Fibroblast of the aortic adventitia (primary cell): ENCODE measurements at regions not wholly inside any gene's neighbourhood (a gene's known extent, or its start where the extent isn't known, plus 50 kb on each side); places are given as distances from the start of the nearest gene placed in this dataset.

Experiments used
- DNase-seq: peaks from one replicate; pipeline ENCODE4 v3.0.0-alpha.2; 2010; ENCODE audit warnings: low read depth
- H3K4me3 ChIP-seq: 2 replicates; pipeline ENCODE4 v1.5.1; 2011; ENCODE audit warnings: low read depth, mild to moderate bottlenecking, control low read depth, low read length, moderate library complexity
- CTCF ChIP-seq: IDR thresholded peaks from 2 replicates; pipeline ENCODE4 v1.5.1; 2011; ENCODE audit warnings: mild to moderate bottlenecking, low read length, control low read depth, inconsistent platforms; ENCODE audit not compliant: insufficient read depth

DNA sequence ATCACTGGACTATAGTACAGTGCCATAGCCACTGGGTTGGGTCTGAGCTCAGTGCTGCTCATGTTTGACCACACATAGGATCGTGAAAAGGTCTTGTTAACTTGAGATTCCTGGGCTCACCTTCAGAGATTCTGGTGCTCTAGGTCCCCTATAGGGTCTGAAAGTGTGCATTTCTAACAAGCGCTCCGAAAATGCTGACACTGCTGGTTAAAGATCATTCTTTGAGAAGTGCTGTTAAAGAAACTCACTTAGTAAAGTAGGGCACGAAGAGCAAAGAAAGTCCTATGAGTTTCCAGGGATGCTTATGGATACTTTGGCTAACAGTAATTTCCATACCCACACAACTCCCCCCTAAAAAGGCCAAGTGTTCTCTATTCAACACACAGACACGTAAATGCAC lies 108.1 kb upstream of the PAX6 start:
- no peak for TF ChIP-seq CTCF
- no peak overlapping the region for H3K4me3 ChIP-seq

GRCh38 chr11:31915867-31916266 lies 104.7 kb upstream of the PAX6 start:
- no peak overlapping the region for H3K4me3 ChIP-seq
- no peak for DNase-seq
- TF ChIP-seq CTCF, result no peak

More for the DNA sequence above, 108.1 kb upstream of the PAX6 start:
- DNase-seq, result no peak

DNA sequence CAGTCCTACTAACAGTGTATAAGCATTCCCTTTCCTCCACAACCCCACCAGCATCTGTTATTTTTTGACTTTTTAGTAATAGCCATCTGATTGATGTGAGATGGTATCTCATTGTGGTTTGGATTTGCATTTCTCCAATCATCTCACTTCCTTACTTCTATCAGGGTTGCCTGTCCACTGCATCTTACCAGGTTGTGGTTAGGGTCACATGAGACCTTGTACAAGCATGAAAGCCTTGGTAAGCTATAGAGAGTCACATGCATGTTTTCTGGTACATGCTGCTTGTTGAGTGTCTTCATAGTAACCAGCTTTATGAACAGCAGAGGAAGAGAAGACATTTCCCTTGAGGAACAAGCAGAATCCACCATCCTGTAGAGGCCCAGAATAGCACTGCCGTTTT lies 102.9 kb upstream of the PAX6 start:
- H3K4me3 ChIP-seq, result no peak overlapping the region
- no peak for TF ChIP-seq CTCF
- DNase-seq, result no peak

DNA sequence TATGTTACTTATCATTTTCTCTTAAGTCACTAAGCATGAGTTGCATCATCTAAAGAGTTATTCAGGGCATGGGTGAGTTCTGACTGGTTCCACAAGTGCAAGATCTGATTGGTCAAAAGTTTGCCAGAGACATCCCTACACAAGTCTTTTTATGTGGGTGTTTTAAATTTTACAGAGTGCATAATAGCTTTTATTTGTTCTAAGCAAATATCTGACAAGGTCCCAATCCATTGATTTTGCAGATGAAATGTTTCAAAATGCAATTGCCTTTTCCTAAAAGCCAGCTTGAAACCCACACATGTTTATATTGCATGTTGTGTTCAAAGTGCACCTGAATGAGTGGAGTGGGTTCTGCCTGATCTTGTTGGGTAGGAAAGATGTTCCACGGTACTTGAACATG lies 101.7 kb upstream of the PAX6 start:
- no peak overlapping the region for H3K4me3 ChIP-seq
- no peak for DNase-seq
- TF ChIP-seq CTCF, result no peak

GRCh38 chr11:31910950-31911576 lies 99.9 kb upstream of the PAX6 start:
- no peak overlapping the region for H3K4me3 ChIP-seq
- no peak for TF ChIP-seq CTCF
- no peak for DNase-seq

DNA sequence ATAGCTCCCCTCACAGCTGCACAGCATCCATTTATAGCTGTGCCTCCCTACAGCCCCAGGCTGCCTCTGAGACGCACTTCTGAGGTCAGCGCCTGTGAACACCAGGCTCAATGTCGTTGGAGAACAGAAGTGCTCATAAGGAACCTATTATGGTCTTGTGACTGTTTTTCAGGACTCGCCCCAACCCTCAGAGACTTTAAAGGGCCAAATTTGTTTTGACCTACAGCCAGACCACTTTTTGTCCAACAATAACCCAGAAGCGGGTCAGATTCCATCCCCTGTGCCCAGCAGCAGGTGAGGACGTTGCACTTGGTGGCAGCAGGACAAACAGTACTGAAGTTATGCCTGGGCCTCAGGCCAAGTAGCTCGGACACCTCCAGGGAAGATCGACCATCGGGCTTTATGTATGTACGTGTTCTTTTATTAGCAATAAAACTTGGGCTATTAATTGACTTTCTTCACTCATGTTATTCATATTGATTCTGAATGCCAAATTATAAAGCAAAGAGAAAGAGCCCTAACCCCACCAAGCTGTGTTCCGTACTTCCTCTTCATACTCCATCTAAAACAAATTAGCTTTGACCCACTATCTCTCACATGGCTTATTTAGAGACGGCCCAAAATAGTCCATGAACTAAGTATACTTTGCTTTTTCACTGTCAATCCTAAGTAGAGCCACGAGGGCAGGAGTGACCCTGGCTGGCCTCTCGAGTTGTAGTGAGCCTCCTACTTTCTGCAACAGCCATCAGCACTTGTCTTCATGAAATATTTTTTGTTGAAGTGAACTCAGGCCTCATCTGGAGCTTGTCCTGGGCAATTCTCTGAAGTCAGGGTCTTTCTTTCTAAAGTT lies 92.3 kb upstream of the PAX6 start:
- H3K4me3 ChIP-seq, result no peak overlapping the region
- no peak for DNase-seq
- TF ChIP-seq CTCF, result no peak
